PC-9 (cell line): ENCODE measurements at regions not wholly inside any gene's neighbourhood (a gene's known extent, or its start where the extent isn't known, plus 50 kb on each side); places are given as distances from the start of the nearest gene placed in this dataset.

ENCODE experiments used
- BruUV-seq: library from RNA; stranded (reverse); fragments of 400-500 nt; replicated peaks from 2 replicates; lab custom pipeline; 2021; lab: Mats Ljungman, UMichigan
- CTCF ChIA-PET: fragments of 300-600 bp; sonication (Branson Sonifier 250); formaldehyde crosslinking; loops from one replicate; lab custom pipeline; 2022; ENCODE audit warnings: antibody characterized with exemption; lab: Charles Lee
- POLR2A ChIA-PET: fragments of 300-600 bp; sonication (Branson Sonifier 250); formaldehyde crosslinking; loops from one replicate; lab custom pipeline; 2022; ENCODE audit warnings: antibody characterized with exemption; ENCODE audit not compliant: unreplicated experiment; lab: Charles Lee
- DNase-seq, 2 experiments: peaks; one replicate each; pipeline versions ENCODE4 v3.0.0 to v3.0.0-alpha.2; 2015 to 2022; ENCODE audit warnings: mixed read lengths in 1 of 2
- H2AFZ ChIP-seq: fragments of 200-600 bp; sonication (generic); 2 replicates; pipeline ENCODE4 v1.8.1; 2017; ENCODE audit warnings: antibody characterized with exemption
- H3F3A ChIP-seq: fragments of 200-600 bp; sonication (generic); 2 replicates; pipeline ENCODE4 v1.8.1; 2017; ENCODE audit warnings: antibody characterized with exemption, mild to moderate bottlenecking, low read depth; ENCODE audit not compliant: insufficient read depth
- H3K27ac ChIP-seq: fragments of 200-600 bp; sonication (generic); 2 replicates; pipeline ENCODE4 v1.6.1; 2016; ENCODE audit warnings: mixed run types
- H3K27me3 ChIP-seq: fragments of 200-600 bp; sonication (generic); 2 replicates; pipeline ENCODE4 v1.6.1; 2016; ENCODE audit warnings: low read depth, mixed run types; ENCODE audit not compliant: insufficient read depth
- H3K36me3 ChIP-seq: fragments of 200-600 bp; sonication (generic); 2 replicates; pipeline ENCODE4 v1.6.1; 2016; ENCODE audit warnings: low read depth, mixed run types
- H3K4me1 ChIP-seq: fragments of 200-600 bp; sonication (generic); replicated peaks from 2 replicates; pipeline ENCODE4 v1.6.1; 2016; ENCODE audit warnings: mixed run types; ENCODE audit not compliant: insufficient read depth
- H3K4me2 ChIP-seq: fragments of 200-600 bp; sonication (generic); 2 replicates; pipeline ENCODE4 v1.6.1; 2017; ENCODE audit warnings: mixed run types
- H3K4me3 ChIP-seq: fragments of 200-600 bp; sonication (generic); 2 replicates; pipeline ENCODE4 v1.6.1; 2016; ENCODE audit warnings: mixed run types
- H3K79me2 ChIP-seq: fragments of 200-600 bp; sonication (generic); 2 replicates; pipeline ENCODE4 v1.6.1; 2017; ENCODE audit warnings: low read depth, mixed run types
- H3K9me2 ChIP-seq: fragments of 200-600 bp; sonication (generic); 2 replicates; pipeline ENCODE4 v1.8.1; 2017; ENCODE audit warnings: mild to moderate bottlenecking; ENCODE audit not compliant: insufficient read depth
- H3K9me3 ChIP-seq: fragments of 200-600 bp; sonication (generic); 2 replicates; pipeline ENCODE4 v1.8.1; 2016; ENCODE audit warnings: low read depth; ENCODE audit not compliant: insufficient read depth
- H4K20me1 ChIP-seq: fragments of 200-600 bp; sonication (generic); 2 replicates; pipeline ENCODE4 v1.8.1; 2017; ENCODE audit not compliant: insufficient read depth
- EZH2 ChIP-seq: fragments of 200-600 bp; sonication (generic); IDR thresholded peaks from 2 replicates; pipeline ENCODE4 v1.8.0; 2017; ENCODE audit warnings: antibody characterized with exemption, low read depth
- intact Hi-C: fragments of 100-400 bp; cut with micrococcal nuclease; formaldehyde crosslinking; loops from one replicate; pipeline ENCODE4 v1.10.0; 2022; ENCODE audit not compliant: unreplicated experiment
- TF ChIP-seq, protein P1 (sequence below): fragments of 200-600 bp; sonication (generic); conservative IDR thresholded peaks from 2 replicates; pipeline ENCODE4 v1.6.1; 2017; ENCODE audit warnings: mixed run types, antibody characterized with exemption, mild to moderate bottlenecking, moderate library complexity

- TF ChIP-seq, protein P1, sequence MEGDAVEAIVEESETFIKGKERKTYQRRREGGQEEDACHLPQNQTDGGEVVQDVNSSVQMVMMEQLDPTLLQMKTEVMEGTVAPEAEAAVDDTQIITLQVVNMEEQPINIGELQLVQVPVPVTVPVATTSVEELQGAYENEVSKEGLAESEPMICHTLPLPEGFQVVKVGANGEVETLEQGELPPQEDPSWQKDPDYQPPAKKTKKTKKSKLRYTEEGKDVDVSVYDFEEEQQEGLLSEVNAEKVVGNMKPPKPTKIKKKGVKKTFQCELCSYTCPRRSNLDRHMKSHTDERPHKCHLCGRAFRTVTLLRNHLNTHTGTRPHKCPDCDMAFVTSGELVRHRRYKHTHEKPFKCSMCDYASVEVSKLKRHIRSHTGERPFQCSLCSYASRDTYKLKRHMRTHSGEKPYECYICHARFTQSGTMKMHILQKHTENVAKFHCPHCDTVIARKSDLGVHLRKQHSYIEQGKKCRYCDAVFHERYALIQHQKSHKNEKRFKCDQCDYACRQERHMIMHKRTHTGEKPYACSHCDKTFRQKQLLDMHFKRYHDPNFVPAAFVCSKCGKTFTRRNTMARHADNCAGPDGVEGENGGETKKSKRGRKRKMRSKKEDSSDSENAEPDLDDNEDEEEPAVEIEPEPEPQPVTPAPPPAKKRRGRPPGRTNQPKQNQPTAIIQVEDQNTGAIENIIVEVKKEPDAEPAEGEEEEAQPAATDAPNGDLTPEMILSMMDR, result no peak
- no peak for TF ChIP-seq EZH2
- CTCF ChIA-PET, result no interaction called here
- no TSS peak for BruUV-seq
- intact Hi-C loops, result no loop called here
- no peaks in the 10 kb centered on the region for H3K9me2 ChIP-seq
- no peaks in the 10 kb centered on the region for H3F3A ChIP-seq
- POLR2A ChIA-PET, result no interaction called here
- no peak for DNase-seq
- H3K9me3 ChIP-seq, result no peaks in the 10 kb centered on the region
- no peak overlapping the region for H2AFZ ChIP-seq
- H3K27ac ChIP-seq, result no peak overlapping the region
- H3K27me3 ChIP-seq, result peaks cover 14% of the 10 kb centered on the region; the same call in 1 of the 2 replicates
- H3K4me3 ChIP-seq, result no peak overlapping the region
- H3K4me2 ChIP-seq, result no peak overlapping the region
- no peaks in the 10 kb centered on the region for H3K4me1 ChIP-seq
- H4K20me1 ChIP-seq, result no peaks in the 10 kb centered on the region
- no peaks in the 10 kb centered on the region for H3K79me2 ChIP-seq
- no peaks in the 10 kb centered on the region for H3K36me3 ChIP-seq
Measured at GRCh38 chr9:1319436-1319835, 269.3 kb downstream of the DMRT2 start.

GRCh38 chr9:1320051-1320557 is 269.9 kb downstream of the DMRT2 start:
- Histone ChIP-seq H3K4me3 (no peak overlapping the region), H3K9me2 (no peaks in the 10 kb centered on the region), H2AFZ (no peak overlapping the region), H3K79me2 (no peaks in the 10 kb centered on the region), H3K9me3 (no peaks in the 10 kb centered on the region), H3K36me3 (no peaks in the 10 kb centered on the region), H3K4me1 (no peaks in the 10 kb centered on the region), H3F3A (no peaks in the 10 kb centered on the region), H3K27ac (no peak overlapping the region), H3K4me2 (no peak overlapping the region), H3K27me3 (peaks cover 14% of the 10 kb centered on the region; the same call in 1 of the 2 replicates), H4K20me1 (no peaks in the 10 kb centered on the region)
- intact Hi-C loops, result no loop called here
- ChIA-PET CTCF (no interaction called here), POLR2A (no interaction called here)
- TF ChIP-seq EZH2, result no peak
- BruUV-seq, result no TSS peak
- DNase-seq, result no peak

DNA sequence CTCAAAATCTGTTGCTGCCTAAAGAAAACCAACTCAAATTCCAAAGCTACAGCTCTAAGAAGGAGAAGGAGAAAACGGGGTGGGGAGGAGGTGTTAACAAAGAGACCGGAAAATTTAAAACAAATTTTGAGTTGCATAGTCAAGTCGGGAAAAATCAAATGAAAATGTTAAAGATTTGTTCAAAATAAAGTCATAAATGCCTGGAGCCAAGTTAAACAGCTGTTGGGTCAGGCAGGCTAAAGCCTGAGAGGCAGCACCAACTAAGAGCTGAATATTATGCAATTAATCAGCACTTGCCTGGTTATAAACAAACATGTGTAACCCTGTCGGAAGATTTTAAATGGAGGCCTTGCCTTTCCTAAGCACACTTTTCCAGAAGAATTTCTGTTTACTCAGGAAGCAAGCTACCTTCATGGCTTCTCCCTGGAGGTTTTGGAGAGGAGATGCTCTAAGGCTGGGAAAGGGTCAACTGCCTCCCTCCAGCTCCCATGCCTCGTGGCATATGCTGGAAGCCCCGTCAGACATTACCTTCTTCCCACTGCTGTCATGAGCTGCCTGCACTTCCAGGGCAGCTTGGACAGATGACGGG is 270.5 kb downstream of the DMRT2 start:
- TF ChIP-seq, protein P1, result no peak
- no peak for TF ChIP-seq EZH2
- Histone ChIP-seq H3K4me2 (no peak overlapping the region), H3K79me2 (no peaks in the 10 kb centered on the region), H3K36me3 (no peaks in the 10 kb centered on the region), H3K27ac (no peak overlapping the region), H3F3A (no peaks in the 10 kb centered on the region), H3K4me1 (no peaks in the 10 kb centered on the region), H2AFZ (no peak overlapping the region), H3K9me3 (no peaks in the 10 kb centered on the region), H3K9me2 (no peaks in the 10 kb centered on the region), H3K4me3 (no peak overlapping the region), H3K27me3 (peaks cover 14% of the 10 kb centered on the region; the same call in 1 of the 2 replicates), H4K20me1 (no peaks in the 10 kb centered on the region)
- ChIA-PET CTCF (interaction anchor here (0.6 kb wide), 1 partner anchor 249 kb away, joined by 7 read pairs; no protein-coding TSS in a partner anchor), POLR2A (no interaction called here)
- BruUV-seq, result no TSS peak
- no peak for DNase-seq
- intact Hi-C loops, result no loop called here

DNA sequence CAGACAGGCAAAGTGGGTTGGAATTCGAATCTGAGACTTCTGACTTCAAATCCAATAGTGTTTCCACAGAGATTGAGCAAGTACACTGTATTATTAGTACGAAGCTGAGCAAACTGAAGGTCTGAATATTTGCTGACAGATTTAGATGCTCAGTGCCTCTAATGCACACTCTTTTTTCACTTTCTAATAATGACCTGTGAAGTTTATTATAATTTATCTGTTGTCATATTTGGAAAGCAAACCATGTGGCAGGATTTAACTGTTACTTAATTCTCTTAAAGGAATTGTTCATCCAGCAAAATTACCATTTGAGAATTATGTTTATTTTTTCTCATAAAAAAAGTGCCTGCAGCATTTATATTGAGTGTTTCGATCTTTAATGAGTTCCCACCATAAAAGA is 277.3 kb downstream of the DMRT2 start:
- Histone ChIP-seq H3F3A (no peaks in the 10 kb centered on the region), H3K4me1 (no peaks in the 10 kb centered on the region), H3K4me2 (no peak overlapping the region), H2AFZ (no peak overlapping the region), H3K27ac (no peak overlapping the region), H3K9me2 (no peaks in the 10 kb centered on the region), H3K9me3 (no peaks in the 10 kb centered on the region), H3K27me3 (no peaks in the 10 kb centered on the region), H3K4me3 (no peak overlapping the region), H3K79me2 (no peaks in the 10 kb centered on the region), H4K20me1 (no peaks in the 10 kb centered on the region), H3K36me3 (no peaks in the 10 kb centered on the region)
- BruUV-seq, result no TSS peak
- DNase-seq, result no peak
- TF ChIP-seq EZH2, result no peak
- TF ChIP-seq, protein P1, result no peak
- ChIA-PET CTCF (no interaction called here), POLR2A (no interaction called here)
- intact Hi-C loops, result no loop called here
